ENCODE measurements at regions not wholly inside any gene's neighbourhood (a gene's known extent, or its start where the extent isn't known, plus 50 kb on each side); places are given as distances from the start of the nearest gene placed in this dataset.

DNA sequence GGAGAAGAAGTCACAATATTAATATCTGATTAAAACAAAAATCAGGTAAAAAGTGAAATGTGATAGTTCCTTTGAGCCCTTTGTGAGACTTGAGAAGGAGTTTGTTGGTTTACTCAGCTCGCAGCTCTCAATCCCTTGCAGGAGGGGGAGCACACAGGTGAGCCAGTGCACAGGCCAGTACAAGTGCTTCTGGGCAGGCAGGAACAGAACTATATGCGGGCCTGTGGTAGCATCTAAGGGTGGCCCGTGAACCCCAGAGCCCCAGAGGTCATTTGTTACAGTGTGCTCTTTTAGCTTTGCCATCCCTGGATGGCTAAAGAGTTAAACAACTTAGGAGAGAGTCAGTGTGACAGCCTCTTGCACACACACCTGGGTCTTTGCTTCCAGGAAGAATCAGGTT, 215.3 kb upstream of the EDIL3 start:
- no peak for ATAC-seq (ENCODE audit: low FRiP score)
- TF ChIP-seq, protein P1, sequence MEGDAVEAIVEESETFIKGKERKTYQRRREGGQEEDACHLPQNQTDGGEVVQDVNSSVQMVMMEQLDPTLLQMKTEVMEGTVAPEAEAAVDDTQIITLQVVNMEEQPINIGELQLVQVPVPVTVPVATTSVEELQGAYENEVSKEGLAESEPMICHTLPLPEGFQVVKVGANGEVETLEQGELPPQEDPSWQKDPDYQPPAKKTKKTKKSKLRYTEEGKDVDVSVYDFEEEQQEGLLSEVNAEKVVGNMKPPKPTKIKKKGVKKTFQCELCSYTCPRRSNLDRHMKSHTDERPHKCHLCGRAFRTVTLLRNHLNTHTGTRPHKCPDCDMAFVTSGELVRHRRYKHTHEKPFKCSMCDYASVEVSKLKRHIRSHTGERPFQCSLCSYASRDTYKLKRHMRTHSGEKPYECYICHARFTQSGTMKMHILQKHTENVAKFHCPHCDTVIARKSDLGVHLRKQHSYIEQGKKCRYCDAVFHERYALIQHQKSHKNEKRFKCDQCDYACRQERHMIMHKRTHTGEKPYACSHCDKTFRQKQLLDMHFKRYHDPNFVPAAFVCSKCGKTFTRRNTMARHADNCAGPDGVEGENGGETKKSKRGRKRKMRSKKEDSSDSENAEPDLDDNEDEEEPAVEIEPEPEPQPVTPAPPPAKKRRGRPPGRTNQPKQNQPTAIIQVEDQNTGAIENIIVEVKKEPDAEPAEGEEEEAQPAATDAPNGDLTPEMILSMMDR (IDR thresholded peaks at IDR 0.05) = no peak
- DNase-seq (ENCODE audit: low spot score) = no peak

DNA sequence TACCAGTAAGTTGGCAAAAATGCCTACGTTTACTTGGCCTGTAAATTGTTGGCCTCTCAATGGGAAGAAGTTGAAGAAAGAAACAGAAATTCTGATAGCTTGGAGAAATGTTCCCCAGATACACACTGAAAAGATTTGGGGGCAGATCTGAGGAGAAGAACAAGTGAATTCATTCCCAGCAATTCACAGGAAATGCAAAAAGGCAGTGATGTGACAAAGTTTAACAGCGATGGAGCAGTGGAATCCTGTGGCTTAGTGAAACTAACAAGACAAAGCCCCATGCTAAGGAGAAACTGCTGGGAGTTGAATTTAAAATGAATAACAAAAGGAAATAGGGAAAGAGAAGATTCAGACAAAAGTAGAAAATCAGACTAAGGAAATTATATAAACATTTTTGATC, 213.2 kb upstream of the EDIL3 start:
- TF ChIP-seq, protein P1 (IDR thresholded peaks at IDR 0.05) = no peak
- DNase-seq (ENCODE audit: low spot score) (no peak), ATAC-seq (ENCODE audit: low FRiP score) (no peak)

DNA sequence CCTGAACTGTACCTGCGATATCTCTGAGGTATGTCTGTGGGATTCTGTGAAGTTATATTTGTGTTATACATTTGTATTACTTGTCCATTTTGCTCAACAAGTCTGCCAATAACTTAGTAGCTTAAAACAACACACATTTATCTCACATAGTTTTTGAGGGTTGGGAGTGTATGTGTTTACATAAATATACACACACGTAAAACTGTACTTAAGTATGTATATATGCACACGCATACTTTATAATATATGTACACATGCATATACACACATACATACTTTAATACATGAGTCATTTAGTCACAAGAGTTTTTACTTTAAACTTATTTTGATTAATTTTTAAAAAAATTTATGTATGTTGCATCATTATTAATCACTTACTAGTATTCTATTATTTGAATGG, 205.9 kb upstream of the EDIL3 start:
- TF ChIP-seq, protein P1 (IDR thresholded peaks at IDR 0.05) = no peak
- no peak for ATAC-seq (ENCODE audit: low FRiP score)
- DNase-seq (ENCODE audit: low spot score) = no peak

DNA sequence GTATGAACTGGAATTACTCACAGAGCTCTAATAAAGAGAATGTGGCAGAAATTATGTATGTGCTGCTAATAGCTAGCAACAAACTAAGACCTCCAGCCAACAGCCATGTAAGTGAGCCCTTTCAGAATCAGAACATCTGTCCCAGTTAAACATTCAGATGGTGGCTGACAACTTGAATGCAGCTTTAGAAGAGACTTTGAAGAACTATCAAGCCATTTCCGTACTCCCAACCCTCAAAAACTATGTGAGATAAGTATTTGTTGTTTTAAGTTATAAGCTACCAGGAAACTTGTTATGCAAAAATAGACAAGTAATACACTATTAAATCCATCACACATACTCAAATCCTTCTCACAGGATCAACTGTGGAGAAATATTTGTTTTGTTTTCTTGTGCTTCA, 205.2 kb upstream of the EDIL3 start:
- DNase-seq (ENCODE audit: low spot score) (no peak), ATAC-seq (ENCODE audit: low FRiP score) (no peak)
- TF ChIP-seq, protein P1 (IDR thresholded peaks at IDR 0.05) = no peak

DNA sequence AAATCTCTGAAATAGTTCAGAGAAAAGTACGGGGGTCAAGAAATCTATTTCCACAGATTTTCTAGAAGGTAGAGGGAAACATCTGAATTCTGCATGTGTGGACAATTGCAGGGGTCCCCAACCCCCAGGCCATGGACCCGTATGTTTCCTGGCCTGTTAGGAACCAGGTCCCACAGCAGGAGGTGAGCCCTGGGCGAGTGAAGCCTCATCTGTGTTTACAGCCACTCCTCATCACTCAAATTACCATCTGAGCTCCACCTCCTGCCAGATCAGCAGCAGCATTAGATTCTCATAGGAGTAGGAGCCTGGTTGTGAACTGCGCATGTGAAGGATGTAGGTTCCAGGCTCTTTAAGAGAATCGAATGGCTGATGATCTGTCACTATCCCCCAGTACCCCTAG, 200.5 kb upstream of the EDIL3 start:
- TF ChIP-seq, protein P1 (IDR thresholded peaks at IDR 0.05) = no peak
- no peak for DNase-seq (ENCODE audit: low spot score)
- no peak for ATAC-seq (ENCODE audit: low FRiP score)

DNA sequence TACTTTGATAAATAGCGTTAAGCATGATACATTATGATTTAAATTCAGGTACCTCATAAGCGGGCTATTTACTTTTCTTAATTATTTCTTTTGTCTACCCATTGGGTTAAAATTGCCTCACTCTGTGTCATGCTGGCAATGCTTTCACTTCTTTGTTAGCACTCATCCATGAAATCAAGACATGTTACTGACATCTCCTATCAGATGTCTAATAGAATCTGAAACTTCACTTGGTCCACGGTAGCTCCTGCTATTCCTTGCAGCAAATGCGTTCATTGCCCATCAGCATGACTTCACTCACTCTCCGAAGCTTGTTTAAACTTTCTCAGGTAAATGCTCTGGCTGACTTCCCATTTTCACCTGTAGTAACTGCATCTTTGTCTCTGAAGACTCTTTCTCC, 193.5 kb upstream of the EDIL3 start:
- ATAC-seq (ENCODE audit: low FRiP score) = no peak
- TF ChIP-seq, protein P1 (IDR thresholded peaks at IDR 0.05) = no peak
- DNase-seq (ENCODE audit: low spot score) = no peak

DNA sequence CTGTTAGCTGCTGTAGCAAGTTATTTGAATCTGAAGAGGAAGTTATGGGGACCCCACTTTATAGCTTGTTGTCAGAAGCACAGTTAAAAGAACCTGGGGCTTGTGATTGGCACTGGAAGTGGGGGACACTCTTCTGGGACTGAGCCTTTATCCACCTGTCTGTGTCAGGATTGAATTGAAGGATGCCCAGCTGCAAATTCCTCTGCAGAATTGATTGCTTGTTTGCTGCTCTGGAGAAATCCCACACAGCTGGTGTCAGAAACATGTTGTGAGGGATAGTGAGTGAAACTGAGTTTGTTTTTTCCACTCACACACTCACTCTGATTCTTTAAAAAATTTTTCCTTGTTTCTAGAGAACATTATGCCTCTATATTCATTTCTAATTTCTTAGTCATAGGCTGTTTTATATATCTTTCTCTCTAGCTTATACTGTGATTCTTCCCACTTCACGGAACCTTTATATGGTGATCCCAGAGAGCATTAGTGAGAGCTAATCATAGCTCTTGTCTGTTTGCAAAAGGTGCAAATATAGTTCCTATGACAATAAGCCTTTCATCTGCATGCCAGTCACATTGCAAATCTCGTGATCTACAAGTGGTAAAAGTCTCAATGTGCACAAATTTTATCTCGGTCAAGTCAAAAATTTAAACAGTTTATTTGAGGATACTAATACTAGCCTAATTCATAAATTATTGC, 188.5 kb upstream of the EDIL3 start:
- TF ChIP-seq, protein P1 (IDR thresholded peaks at IDR 0.05) = no peak
- no peak for ATAC-seq (ENCODE audit: low FRiP score)
- no peak for DNase-seq (ENCODE audit: low spot score)

Measured in omental fat pad (tissue), 3 donors.